ENCODE measurements at regions not wholly inside any gene's neighbourhood (a gene's known extent, or its start where the extent isn't known, plus 50 kb on each side); places are given as distances from the start of the nearest gene placed in this dataset.

DNA sequence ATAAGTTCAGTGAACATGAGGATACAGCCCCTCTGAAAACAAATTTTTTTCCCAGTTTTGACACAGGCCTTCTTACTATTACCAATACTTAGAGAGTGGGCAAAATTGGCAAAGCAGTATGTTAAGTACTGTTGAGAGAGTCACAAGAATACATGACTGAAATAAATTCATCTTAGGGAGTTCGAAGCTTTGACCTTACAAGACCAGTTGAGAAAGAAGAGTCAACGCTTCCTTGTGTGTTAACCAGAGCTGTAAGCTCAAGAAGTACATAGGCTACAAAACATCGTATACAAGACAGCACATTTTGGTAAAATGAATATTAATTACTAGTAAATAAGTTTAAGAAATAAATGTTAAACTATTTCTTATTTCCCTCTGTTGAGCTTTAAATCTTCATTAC, 164.4 kb upstream of the RORA start:
- TF ChIP-seq, protein P1, sequence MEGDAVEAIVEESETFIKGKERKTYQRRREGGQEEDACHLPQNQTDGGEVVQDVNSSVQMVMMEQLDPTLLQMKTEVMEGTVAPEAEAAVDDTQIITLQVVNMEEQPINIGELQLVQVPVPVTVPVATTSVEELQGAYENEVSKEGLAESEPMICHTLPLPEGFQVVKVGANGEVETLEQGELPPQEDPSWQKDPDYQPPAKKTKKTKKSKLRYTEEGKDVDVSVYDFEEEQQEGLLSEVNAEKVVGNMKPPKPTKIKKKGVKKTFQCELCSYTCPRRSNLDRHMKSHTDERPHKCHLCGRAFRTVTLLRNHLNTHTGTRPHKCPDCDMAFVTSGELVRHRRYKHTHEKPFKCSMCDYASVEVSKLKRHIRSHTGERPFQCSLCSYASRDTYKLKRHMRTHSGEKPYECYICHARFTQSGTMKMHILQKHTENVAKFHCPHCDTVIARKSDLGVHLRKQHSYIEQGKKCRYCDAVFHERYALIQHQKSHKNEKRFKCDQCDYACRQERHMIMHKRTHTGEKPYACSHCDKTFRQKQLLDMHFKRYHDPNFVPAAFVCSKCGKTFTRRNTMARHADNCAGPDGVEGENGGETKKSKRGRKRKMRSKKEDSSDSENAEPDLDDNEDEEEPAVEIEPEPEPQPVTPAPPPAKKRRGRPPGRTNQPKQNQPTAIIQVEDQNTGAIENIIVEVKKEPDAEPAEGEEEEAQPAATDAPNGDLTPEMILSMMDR (conservative IDR thresholded peaks at IDR 0.05; ENCODE audit: low read depth, low read length), result no peak
- no peak for TF ChIP-seq BHLHE40 (IDR thresholded peaks at IDR 0.05; ENCODE audit: low read depth, low read length)
- no peak for TF ChIP-seq POLR2A (IDR thresholded peaks at IDR 0.05; ENCODE audit: low read depth, low read length)
- no peak for TF ChIP-seq CHD1 (IDR thresholded peaks at IDR 0.05; ENCODE audit: low read depth, low read length)
